Nephron (organoid): ENCODE measurements at regions not wholly inside any gene's neighbourhood (a gene's known extent, or its start where the extent isn't known, plus 50 kb on each side); places are given as distances from the start of the nearest gene placed in this dataset.

Source experiments
- H3K27ac Mint-ChIP-seq, 3 experiments: 2 replicates each; pipeline ENCODE4 v1.8.0; 2020; ENCODE audit warnings: mixed read lengths in 3 of 3, mild to moderate bottlenecking in 2 of 3, moderate library complexity in 1 of 3
- H3K27me3 Mint-ChIP-seq: 2 replicates; pipeline ENCODE4 v1.8.0; 2021; ENCODE audit warnings: low read depth, mild to moderate bottlenecking, moderate library complexity, mixed read lengths
- H3K36me3 Mint-ChIP-seq: 2 replicates; pipeline ENCODE4 v1.8.0; 2020; ENCODE audit warnings: low read depth, mixed read lengths
- H3K4me1 Mint-ChIP-seq: 2 replicates; pipeline ENCODE4 v1.8.0; 2020; ENCODE audit warnings: mixed read lengths
- H3K4me3 Mint-ChIP-seq, 3 experiments: 2 replicates each; pipeline ENCODE4 v1.8.0; 2020; ENCODE audit warnings: mild to moderate bottlenecking in 3 of 3, mixed read lengths in 3 of 3, moderate library complexity in 2 of 3
- H3K9me3 Mint-ChIP-seq: 2 replicates; pipeline ENCODE4 v1.8.0; 2020; ENCODE audit warnings: mixed read lengths
- CTCF ChIP-seq, 3 experiments: fragments of 200-600 bp; sonication (generic); IDR thresholded peaks; one replicate each; pipeline ENCODE4 v1.5.0; 2021; ENCODE audit warnings: antibody characterized with exemption in 3 of 3; ENCODE audit not compliant: unreplicated experiment in 3 of 3

- Mint-ChIP-seq H3K36me3 (no peaks in the 10 kb centered on the region), H3K9me3 (no peaks in the 10 kb centered on the region), H3K27me3 (no peaks in the 10 kb centered on the region), H3K4me3 (no peak overlapping the region), H3K4me1 (peaks cover 14% of the 10 kb centered on the region), H3K27ac (peak overlapping the region in 2 of 3 experiments; percentile 2 to 36)
- no peak for TF ChIP-seq CTCF (IDR thresholded peaks at IDR 0.05; ENCODE audit: unreplicated experiment in 3 of 3)
These were observed 78.2 kb upstream of the FAM3C start for GRCh38 chr7:121474301-121474673.

DNA sequence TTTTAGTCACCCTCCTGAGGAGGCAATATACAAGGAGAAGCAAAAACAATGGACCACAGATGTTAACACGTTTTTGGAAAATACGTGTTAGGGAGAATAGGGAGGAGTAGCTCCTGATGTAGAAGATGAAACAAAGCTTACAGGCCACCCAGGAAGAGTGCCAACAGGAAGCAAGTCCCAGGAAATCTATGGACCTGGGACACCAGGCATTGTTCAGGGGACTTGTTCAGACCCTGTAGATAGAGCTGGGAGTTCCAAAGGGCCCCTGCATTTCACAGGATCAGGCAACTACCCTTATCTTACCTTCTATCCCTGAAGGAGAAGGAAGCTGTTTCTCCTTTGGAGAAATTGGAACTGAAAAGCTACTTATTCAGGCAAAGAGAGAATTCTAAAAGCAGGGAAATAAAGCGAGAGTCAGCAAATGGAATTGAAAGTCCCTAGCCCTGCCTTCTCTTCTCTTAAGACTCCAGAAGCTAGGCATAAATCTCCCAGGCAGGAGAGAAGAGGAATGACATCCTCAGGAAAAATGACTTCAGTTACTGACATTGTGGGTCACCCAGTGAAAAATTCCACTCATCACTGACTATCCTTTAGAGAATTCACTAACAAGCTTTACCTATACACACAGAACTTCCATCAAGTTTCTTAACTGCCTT is 77.7 kb upstream of the FAM3C start:
- peaks cover 14% of the 10 kb centered on the region for H3K4me1 Mint-ChIP-seq
- H3K27me3 Mint-ChIP-seq = no peaks in the 10 kb centered on the region
- H3K9me3 Mint-ChIP-seq = no peaks in the 10 kb centered on the region
- no peak overlapping the region for H3K4me3 Mint-ChIP-seq
- no peak for TF ChIP-seq CTCF (IDR thresholded peaks at IDR 0.05; ENCODE audit: unreplicated experiment in 3 of 3)
- H3K27ac Mint-ChIP-seq = peak overlapping the region in 2 of 3 experiments; percentile 2 to 38
- H3K36me3 Mint-ChIP-seq = no peaks in the 10 kb centered on the region

DNA sequence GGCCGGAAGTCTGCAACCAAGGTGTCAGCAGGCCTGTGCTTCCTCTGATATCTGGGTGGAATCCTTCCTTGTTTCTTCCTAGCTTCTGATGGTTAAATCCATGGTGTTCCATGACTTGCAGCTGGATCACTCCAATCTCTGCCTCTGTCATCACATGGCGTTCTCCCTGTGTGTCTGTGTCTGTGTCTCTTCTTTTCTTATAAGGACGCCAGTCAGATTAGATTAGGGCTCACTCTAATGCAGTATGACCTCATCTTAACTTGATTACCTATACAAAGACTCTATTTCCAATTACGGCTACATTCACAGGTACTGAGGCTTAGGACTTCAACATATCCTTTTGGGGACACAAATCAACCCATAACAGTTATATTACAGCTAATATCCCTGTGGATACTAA is 70.3 kb upstream of the FAM3C start:
- no peak for TF ChIP-seq CTCF (IDR thresholded peaks at IDR 0.05; ENCODE audit: unreplicated experiment in 3 of 3)
- H3K27me3 Mint-ChIP-seq = no peaks in the 10 kb centered on the region
- peaks cover 26% of the 10 kb centered on the region for H3K4me1 Mint-ChIP-seq
- no peaks in the 10 kb centered on the region for H3K36me3 Mint-ChIP-seq
- H3K27ac Mint-ChIP-seq = peak overlapping the region in 1 of 3 experiments; percentile 50
- H3K4me3 Mint-ChIP-seq = no peak overlapping the region
- H3K9me3 Mint-ChIP-seq = no peaks in the 10 kb centered on the region

DNA sequence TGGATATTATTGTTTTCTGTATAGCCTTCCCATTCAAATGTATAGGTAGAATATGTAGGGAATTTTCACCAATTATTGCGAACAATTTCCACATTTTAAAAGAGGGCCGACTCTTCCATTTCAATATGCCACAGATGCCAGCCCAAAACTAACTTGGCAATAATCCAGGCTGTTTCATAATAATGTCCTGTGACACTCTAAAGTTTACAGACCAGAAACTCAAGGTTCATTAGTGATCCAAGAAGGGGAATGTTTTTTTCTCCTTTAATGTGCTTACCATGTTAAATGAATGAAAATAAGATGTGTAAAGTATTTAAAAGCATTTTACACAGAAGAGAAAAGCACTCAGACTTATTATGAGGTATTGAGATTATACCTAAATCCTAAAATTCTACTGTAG is 63.0 kb upstream of the FAM3C start:
- Mint-ChIP-seq H3K9me3 (no peaks in the 10 kb centered on the region), H3K36me3 (no peaks in the 10 kb centered on the region), H3K27me3 (no peaks in the 10 kb centered on the region)

GRCh38 chr7:121456785-121457359 is 60.8 kb upstream of the FAM3C start:
- TF ChIP-seq CTCF (IDR thresholded peaks at IDR 0.05; ENCODE audit: unreplicated experiment in 3 of 3) = no peak
- H3K36me3 Mint-ChIP-seq = no peaks in the 10 kb centered on the region
- no peaks in the 10 kb centered on the region for H3K27me3 Mint-ChIP-seq
- no peak overlapping the region for H3K27ac Mint-ChIP-seq
- no peaks in the 10 kb centered on the region for H3K9me3 Mint-ChIP-seq
- peaks cover 5% of the 10 kb centered on the region for H3K4me1 Mint-ChIP-seq
- H3K4me3 Mint-ChIP-seq = no peak overlapping the region

More for the DNA sequence above, 63.0 kb upstream of the FAM3C start:
- no peak for TF ChIP-seq CTCF (IDR thresholded peaks at IDR 0.05; ENCODE audit: unreplicated experiment in 3 of 3)
- Mint-ChIP-seq H3K4me1 (peaks cover 13% of the 10 kb centered on the region), H3K4me3 (no peak overlapping the region), H3K27ac (no peak overlapping the region)

DNA sequence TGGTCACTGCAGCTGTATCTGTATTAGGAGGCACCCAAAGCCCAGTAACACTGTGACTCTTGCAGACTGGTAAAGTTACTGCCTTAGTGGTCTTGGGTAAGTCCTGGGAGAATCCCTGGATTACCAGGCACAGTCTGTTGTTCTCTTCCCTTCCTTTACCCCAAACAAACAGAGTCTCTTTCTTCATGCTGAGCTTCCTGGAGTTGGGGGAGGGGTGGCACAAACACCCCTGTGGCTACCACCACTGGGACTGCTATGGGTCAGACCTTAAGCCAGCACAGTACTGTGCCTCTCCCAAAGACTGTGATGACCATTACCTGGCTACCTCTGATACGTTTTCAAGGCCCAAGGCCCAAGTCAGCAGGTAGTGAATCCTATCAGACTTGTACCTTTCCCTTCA is 59.9 kb upstream of the FAM3C start:
- Mint-ChIP-seq H3K27ac (no peak overlapping the region), H3K36me3 (no peaks in the 10 kb centered on the region), H3K4me3 (no peak overlapping the region), H3K9me3 (no peaks in the 10 kb centered on the region), H3K4me1 (peaks cover 5% of the 10 kb centered on the region), H3K27me3 (no peaks in the 10 kb centered on the region)
- no peak for TF ChIP-seq CTCF (IDR thresholded peaks at IDR 0.05; ENCODE audit: unreplicated experiment in 3 of 3)
